ENCODE measurements at regions not wholly inside any gene's neighbourhood (a gene's known extent, or its start where the extent isn't known, plus 50 kb on each side); places are given as distances from the start of the nearest gene placed in this dataset.

DNA sequence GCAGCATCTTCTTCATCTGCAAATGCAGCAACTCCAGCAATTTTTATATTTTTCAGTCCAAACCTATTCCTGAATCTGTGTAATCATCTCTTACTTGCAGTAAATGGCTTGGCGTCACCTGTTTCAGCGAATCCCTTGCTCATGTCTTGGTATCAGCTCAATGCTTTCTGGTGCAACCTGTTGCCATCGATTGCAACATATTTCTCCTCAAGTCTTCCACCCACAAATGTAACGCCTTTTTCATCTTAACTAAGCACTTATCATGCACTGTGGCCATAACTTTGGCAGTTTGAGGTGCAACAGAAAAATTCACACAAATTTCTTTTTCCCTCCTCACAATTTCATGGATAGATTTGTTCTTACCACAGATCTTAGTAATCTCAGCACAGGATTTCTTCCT is 168.3 kb downstream of the HERPUD2 start:
- H3K36me3 ChIP-seq (ENCODE audit: insufficient read depth, low read length) = no peaks in the 10 kb centered on the region
- no peaks in the 10 kb centered on the region for H3K9me3 ChIP-seq (ENCODE audit: low read length)
- H3K27me3 ChIP-seq (ENCODE audit: insufficient read depth, low read length) = no peaks in the 10 kb centered on the region
- no peak overlapping the region for H2AFZ ChIP-seq (ENCODE audit: low read depth, low read length)
- no peaks in the 10 kb centered on the region for H3K4me1 ChIP-seq (ENCODE audit: insufficient read depth, low read length)
- no peak overlapping the region for H3K4me3 ChIP-seq (ENCODE audit: low read length)

- H3K27me3 ChIP-seq (ENCODE audit: insufficient read depth, low read length) = no peaks in the 10 kb centered on the region
- H3K9me3 ChIP-seq (ENCODE audit: low read length) = no peaks in the 10 kb centered on the region
Measured at GRCh38 chr7:35524112-35524804, 170.7 kb downstream of the HERPUD2 start.

DNA sequence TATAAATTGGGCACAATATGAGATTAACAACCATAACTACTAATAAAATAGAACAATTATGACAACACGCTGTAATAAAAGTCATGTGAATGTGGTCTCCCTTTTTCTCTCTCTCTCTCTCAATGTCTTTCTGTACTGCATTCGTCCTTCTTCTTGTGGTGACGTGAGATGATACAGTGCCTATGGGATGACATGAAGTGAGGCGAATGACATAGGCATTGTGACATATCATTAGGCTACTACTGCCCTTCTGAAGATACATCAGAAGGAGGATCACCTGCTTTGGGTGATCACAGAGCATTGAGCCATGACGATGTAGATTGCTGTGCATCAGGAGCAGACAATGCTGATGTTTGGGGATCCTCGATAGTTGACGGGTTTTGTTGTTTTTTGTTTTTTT is 171.6 kb downstream of the HERPUD2 start:
- Histone ChIP-seq H2AFZ (ENCODE audit: low read depth, low read length) (no peak overlapping the region), H3K27me3 (ENCODE audit: insufficient read depth, low read length) (peaks cover 1% of the 10 kb centered on the region), H3K4me1 (ENCODE audit: insufficient read depth, low read length) (no peaks in the 10 kb centered on the region), H3K36me3 (ENCODE audit: insufficient read depth, low read length) (no peaks in the 10 kb centered on the region), H3K9me3 (ENCODE audit: low read length) (no peaks in the 10 kb centered on the region), H3K4me3 (ENCODE audit: low read length) (no peak overlapping the region)

More at GRCh38 chr7:35524112-35524804, 170.7 kb downstream of the HERPUD2 start:
- no peak overlapping the region for H3K4me3 ChIP-seq (ENCODE audit: low read length)
- no peak overlapping the region for H2AFZ ChIP-seq (ENCODE audit: low read depth, low read length)
- H3K4me1 ChIP-seq (ENCODE audit: insufficient read depth, low read length) = no peaks in the 10 kb centered on the region
- H3K36me3 ChIP-seq (ENCODE audit: insufficient read depth, low read length) = no peaks in the 10 kb centered on the region

DNA sequence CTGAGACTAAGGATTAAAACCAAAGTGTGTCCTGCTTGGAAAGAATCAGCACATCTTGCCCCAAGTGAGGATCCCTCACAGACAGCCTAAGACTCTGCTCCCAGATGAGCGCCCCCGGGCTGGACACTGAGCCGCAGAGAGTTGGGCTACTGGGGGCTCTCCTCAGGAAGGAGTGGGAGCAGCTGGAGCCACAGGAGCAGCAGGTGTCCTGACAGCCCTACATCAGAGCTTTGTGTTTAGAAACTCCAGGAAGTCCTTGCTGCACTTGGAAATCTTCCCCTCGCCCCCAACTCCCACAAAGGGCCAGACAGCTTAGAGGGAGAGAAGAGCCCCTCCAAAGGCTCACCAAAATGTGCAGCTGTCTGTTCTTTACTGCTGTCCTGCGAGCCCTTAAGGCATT is 172.2 kb downstream of the HERPUD2 start:
- Histone ChIP-seq H3K4me3 (ENCODE audit: low read length) (no peak overlapping the region), H3K9me3 (ENCODE audit: low read length) (no peaks in the 10 kb centered on the region), H3K4me1 (ENCODE audit: insufficient read depth, low read length) (no peaks in the 10 kb centered on the region), H2AFZ (ENCODE audit: low read depth, low read length) (no peak overlapping the region), H3K36me3 (ENCODE audit: insufficient read depth, low read length) (no peaks in the 10 kb centered on the region), H3K27me3 (ENCODE audit: insufficient read depth, low read length) (peaks cover 6% of the 10 kb centered on the region)

DNA sequence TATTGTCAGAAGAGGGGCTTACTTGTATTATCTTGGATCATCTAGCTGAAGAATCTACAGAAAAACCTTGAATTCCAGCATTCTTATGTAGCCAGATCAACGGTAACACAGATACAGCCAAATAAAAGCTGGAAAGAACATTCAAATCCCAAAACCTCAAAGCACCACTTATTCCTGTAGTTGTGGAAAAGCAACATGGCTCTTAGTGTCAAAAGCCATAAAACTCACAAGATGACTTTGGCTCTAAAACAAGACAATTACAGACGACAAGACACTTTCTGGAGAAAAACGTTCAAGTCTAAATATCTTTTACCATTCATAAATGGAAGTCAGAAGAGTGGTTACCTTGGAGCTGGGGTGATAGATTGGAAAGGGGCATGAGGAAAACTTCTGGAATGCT is 173.0 kb downstream of the HERPUD2 start:
- Histone ChIP-seq H3K9me3 (ENCODE audit: low read length) (no peaks in the 10 kb centered on the region), H3K4me3 (ENCODE audit: low read length) (no peak overlapping the region), H3K36me3 (ENCODE audit: insufficient read depth, low read length) (no peaks in the 10 kb centered on the region), H2AFZ (ENCODE audit: low read depth, low read length) (no peak overlapping the region), H3K27me3 (ENCODE audit: insufficient read depth, low read length) (peaks cover 6% of the 10 kb centered on the region), H3K4me1 (ENCODE audit: insufficient read depth, low read length) (no peaks in the 10 kb centered on the region)

DNA sequence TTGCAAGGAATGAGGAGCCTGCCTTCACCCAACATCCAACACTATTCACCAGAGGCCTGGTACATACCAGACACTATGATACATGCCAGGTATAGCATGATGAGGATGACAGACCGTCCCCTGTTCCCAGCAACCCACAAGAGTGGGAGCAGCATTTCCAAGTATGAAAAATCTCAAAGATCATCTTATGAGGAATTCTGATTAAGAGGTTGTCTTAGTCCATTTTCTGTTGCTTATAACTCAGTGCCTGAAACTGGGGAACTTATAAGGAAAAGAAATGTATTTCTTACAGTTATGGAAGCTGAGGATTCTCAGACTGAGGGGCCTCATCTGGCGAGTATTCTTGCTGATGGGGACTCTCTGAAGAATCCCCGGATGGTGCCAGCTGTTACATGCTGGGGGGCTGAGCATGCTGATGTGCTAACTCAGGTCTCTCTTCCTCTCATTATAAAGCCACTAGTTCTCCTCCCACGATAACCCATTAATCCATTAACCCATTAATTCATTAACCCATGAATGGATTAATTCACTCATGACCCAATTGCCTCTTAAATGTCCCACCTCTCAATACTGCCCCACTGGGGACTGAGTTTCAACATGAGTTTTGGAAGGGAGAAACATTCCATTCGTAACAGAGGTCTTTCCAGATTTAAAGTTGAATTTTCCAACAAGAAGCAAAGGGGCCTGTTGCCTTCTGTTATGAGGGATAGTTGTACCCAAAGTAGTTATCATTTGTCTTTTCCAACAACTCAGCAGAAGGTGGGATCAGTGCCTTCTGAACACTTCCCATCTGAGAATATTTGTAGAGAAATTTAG is 173.9 kb downstream of the HERPUD2 start:
- peaks cover 6% of the 10 kb centered on the region for H3K27me3 ChIP-seq (ENCODE audit: insufficient read depth, low read length)
- H3K9me3 ChIP-seq (ENCODE audit: low read length) = no peaks in the 10 kb centered on the region
- H3K4me1 ChIP-seq (ENCODE audit: insufficient read depth, low read length) = no peaks in the 10 kb centered on the region
- H2AFZ ChIP-seq (ENCODE audit: low read depth, low read length) = no peak overlapping the region
- H3K36me3 ChIP-seq (ENCODE audit: insufficient read depth, low read length) = no peaks in the 10 kb centered on the region
- no peak overlapping the region for H3K4me3 ChIP-seq (ENCODE audit: low read length)

GRCh38 chr7:35519971-35520809 is 174.7 kb downstream of the HERPUD2 start:
- H2AFZ ChIP-seq (ENCODE audit: low read depth, low read length) = no peak overlapping the region
- no peaks in the 10 kb centered on the region for H3K9me3 ChIP-seq (ENCODE audit: low read length)
- peaks cover 6% of the 10 kb centered on the region for H3K27me3 ChIP-seq (ENCODE audit: insufficient read depth, low read length)
- no peaks in the 10 kb centered on the region for H3K36me3 ChIP-seq (ENCODE audit: insufficient read depth, low read length)
- no peaks in the 10 kb centered on the region for H3K4me1 ChIP-seq (ENCODE audit: insufficient read depth, low read length)
- no peak overlapping the region for H3K4me3 ChIP-seq (ENCODE audit: low read length)

DNA sequence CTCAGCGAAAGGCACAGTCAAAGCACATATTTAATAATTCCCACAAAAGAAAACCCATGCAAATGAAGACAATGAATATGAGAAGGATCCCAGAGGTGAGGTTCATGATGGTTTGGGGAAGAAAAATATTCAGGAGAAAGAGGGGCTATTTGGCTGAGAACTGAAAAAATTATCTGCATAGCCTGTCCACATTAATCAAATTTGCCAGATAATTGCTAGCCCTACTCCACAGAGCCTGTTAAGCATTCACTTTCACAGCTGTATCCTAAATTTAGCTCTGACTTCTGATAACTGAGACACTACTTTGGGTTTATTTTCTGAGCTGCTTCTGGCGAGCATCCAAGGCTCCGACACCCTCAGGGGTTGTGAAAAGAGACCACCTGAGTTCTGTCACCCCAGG is 176.2 kb downstream of the HERPUD2 start:
- no peak overlapping the region for H2AFZ ChIP-seq (ENCODE audit: low read depth, low read length)
- no peaks in the 10 kb centered on the region for H3K4me1 ChIP-seq (ENCODE audit: insufficient read depth, low read length)
- H3K27me3 ChIP-seq (ENCODE audit: insufficient read depth, low read length) = peaks cover 6% of the 10 kb centered on the region
- H3K36me3 ChIP-seq (ENCODE audit: insufficient read depth, low read length) = no peaks in the 10 kb centered on the region
- H3K9me3 ChIP-seq (ENCODE audit: low read length) = no peaks in the 10 kb centered on the region
- H3K4me3 ChIP-seq (ENCODE audit: low read length) = no peak overlapping the region

DNA sequence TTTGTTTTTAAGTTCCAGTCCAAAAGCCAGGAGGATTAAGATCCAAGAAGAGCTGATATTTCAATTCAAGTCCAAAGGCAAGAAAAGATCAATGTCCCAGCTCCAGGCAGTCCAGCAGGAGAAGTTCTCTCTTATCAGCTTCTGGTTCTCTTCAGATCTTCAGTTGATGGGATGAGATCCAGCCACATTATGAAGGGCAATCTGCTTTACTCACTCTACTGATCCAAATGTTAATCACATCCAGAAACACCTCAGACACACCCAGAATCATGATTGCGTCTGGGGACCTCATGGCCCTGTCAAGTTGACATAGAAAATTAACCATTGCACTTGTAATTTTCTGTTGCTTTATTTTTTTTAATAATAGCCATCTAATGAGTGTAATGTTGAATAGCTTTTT is 178.4 kb downstream of the HERPUD2 start:
- H3K27me3 ChIP-seq (ENCODE audit: insufficient read depth, low read length) = peaks cover 6% of the 10 kb centered on the region
- H3K36me3 ChIP-seq (ENCODE audit: insufficient read depth, low read length) = no peaks in the 10 kb centered on the region
- no peaks in the 10 kb centered on the region for H3K4me1 ChIP-seq (ENCODE audit: insufficient read depth, low read length)
- no peak overlapping the region for H3K4me3 ChIP-seq (ENCODE audit: low read length)
- H3K9me3 ChIP-seq (ENCODE audit: low read length) = no peaks in the 10 kb centered on the region
- no peak overlapping the region for H2AFZ ChIP-seq (ENCODE audit: low read depth, low read length)

DNA sequence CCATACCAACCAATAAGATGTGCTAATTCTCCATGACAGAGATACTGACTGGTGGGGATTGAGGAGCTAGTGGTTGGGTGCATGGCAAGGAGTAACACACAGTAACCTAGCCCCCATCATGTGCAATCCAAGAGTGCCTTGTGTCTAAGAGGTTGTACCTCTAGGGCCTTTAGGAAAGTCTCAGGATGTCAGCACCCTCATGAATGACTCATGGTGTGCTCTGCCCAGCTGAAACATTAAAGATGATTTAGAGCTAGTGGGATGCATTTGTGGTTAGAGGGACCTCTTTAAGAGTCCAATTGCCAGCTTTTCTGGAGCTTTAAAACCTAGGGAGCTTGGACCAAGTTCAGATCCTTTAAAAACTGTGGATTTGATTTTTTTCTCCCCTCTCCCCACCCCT is 181.1 kb downstream of the HERPUD2 start:
- Histone ChIP-seq H3K27me3 (ENCODE audit: insufficient read depth, low read length) (peaks cover 6% of the 10 kb centered on the region), H2AFZ (ENCODE audit: low read depth, low read length) (no peak overlapping the region), H3K36me3 (ENCODE audit: insufficient read depth, low read length) (no peaks in the 10 kb centered on the region), H3K9me3 (ENCODE audit: low read length) (no peaks in the 10 kb centered on the region), H3K4me1 (ENCODE audit: insufficient read depth, low read length) (no peaks in the 10 kb centered on the region), H3K4me3 (ENCODE audit: low read length) (no peak overlapping the region)

GRCh38 chr7:35513195-35513594 is 181.7 kb downstream of the HERPUD2 start:
- H3K4me3 ChIP-seq (ENCODE audit: low read length) = no peak overlapping the region
- no peaks in the 10 kb centered on the region for H3K9me3 ChIP-seq (ENCODE audit: low read length)
- peaks cover 4% of the 10 kb centered on the region for H3K27me3 ChIP-seq (ENCODE audit: insufficient read depth, low read length)
- no peak overlapping the region for H2AFZ ChIP-seq (ENCODE audit: low read depth, low read length)
- H3K36me3 ChIP-seq (ENCODE audit: insufficient read depth, low read length) = no peaks in the 10 kb centered on the region
- H3K4me1 ChIP-seq (ENCODE audit: insufficient read depth, low read length) = no peaks in the 10 kb centered on the region

GRCh38 chr7:35512716-35513115 is 182.2 kb downstream of the HERPUD2 start:
- H3K4me1 ChIP-seq (ENCODE audit: insufficient read depth, low read length) = no peaks in the 10 kb centered on the region
- no peaks in the 10 kb centered on the region for H3K27me3 ChIP-seq (ENCODE audit: insufficient read depth, low read length)
- H3K9me3 ChIP-seq (ENCODE audit: low read length) = no peaks in the 10 kb centered on the region
- H3K4me3 ChIP-seq (ENCODE audit: low read length) = no peak overlapping the region
- no peak overlapping the region for H2AFZ ChIP-seq (ENCODE audit: low read depth, low read length)
- no peaks in the 10 kb centered on the region for H3K36me3 ChIP-seq (ENCODE audit: insufficient read depth, low read length)

Measured in neuron (in vitro differentiated cells).